ENCODE measurements at regions not wholly inside any gene's neighbourhood (a gene's known extent, or its start where the extent isn't known, plus 50 kb on each side); places are given as distances from the start of the nearest gene placed in this dataset.
"Not testable (repeated sequence)": the region's sequence is repeated elsewhere in the genome, so short reads cannot be mapped to it uniquely, and the experiment has no call there.

GRCh38 chr3:153829606-153830170, 291.5 kb upstream of the ARHGEF26 start:
- intact Hi-C loops (cut with DNase I): no loop called here
- no peak for DNase-seq (ENCODE audit: low spot score)

- no peak for DNase-seq (ENCODE audit: low spot score)
- intact Hi-C loops (cut with DNase I): no loop called here
Observed at GRCh38 chr3:153830552-153830951, 290.6 kb upstream of the ARHGEF26 start.

DNA sequence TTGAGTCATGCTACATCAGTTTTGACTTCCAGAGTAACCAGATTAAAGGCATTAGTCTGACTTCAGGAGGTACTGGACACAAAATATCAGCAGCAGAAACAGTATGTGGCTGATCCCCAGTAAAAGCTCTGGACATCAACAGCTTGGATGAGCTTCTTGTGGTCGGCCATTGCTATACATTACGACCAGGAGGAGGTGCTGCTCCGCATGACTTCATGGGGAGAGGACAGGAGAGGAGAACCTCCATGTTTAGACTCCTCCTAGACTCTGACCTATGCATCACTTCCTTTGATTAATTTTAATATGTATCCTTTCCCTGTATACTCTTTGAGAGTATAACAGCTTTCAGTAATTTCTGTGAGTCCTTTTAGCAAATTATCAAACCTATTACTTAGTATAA, 285.6 kb upstream of the ARHGEF26 start:
- no peak for DNase-seq (ENCODE audit: low spot score)
- intact Hi-C loops (cut with DNase I): no loop called here

GRCh38 chr3:153840487-153840886, 280.7 kb upstream of the ARHGEF26 start:
- intact Hi-C loops (cut with DNase I): no loop called here
- no peak for DNase-seq (ENCODE audit: low spot score)

GRCh38 chr3:153843994-153844393, 277.2 kb upstream of the ARHGEF26 start:
- no peak for DNase-seq (ENCODE audit: low spot score)
- intact Hi-C loops (cut with DNase I): no loop called here

GRCh38 chr3:153845311-153845710, 275.9 kb upstream of the ARHGEF26 start:
- intact Hi-C loops (cut with DNase I): no loop called here

GRCh38 chr3:153848702-153849101, 272.5 kb upstream of the ARHGEF26 start:
- intact Hi-C loops (cut with DNase I): no loop called here
- no peak for DNase-seq (ENCODE audit: low spot score)

More at GRCh38 chr3:153845311-153845710, 275.9 kb upstream of the ARHGEF26 start:
- no peak for DNase-seq (ENCODE audit: low spot score)

DNA sequence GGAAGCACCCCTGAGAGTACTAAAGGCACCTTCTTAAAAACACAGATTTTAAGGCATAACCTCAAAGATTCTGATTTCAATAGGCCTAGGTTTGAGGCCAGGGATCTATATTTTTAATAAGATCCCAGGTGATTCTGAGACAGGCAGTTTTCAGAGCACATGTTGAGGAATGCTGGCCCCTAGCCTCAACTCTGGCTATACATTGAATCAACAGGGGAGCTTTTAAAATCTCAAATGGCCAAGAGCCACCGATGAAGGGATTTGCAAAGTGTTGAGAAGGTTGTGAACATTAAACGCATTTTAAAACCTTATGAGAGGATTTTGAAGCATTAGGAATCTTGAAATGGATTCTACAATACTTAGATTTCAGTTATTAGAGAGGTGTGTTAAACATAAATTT, 268.8 kb upstream of the ARHGEF26 start:
- no peak for DNase-seq (ENCODE audit: low spot score)
- intact Hi-C loops (cut with DNase I): no loop called here

DNA sequence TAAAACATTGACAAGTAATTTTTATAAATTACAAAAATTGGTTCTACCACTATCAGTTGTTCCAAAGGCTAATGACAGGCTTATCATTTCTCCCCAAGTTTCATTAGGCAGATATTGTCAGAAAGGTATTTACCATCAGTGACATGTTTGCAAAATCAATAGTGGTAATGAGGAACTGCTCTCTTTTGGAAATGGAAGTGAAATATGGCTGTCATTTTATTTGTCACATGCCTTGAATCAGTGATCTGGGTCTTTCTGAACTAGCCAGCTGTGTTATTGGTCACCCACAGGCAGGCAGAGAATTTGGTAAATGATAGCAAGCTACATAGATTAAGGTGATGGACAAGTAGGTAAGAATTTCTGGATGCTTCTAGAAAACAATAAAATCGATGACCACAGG, 268.0 kb upstream of the ARHGEF26 start:
- intact Hi-C loops (cut with DNase I): no loop called here
- DNase-seq (ENCODE audit: low spot score): no peak

GRCh38 chr3:153855772-153856171, 265.4 kb upstream of the ARHGEF26 start:
- DNase-seq (ENCODE audit: low spot score): no peak
- intact Hi-C loops (cut with DNase I): no loop called here

GRCh38 chr3:153856932-153857331, 264.3 kb upstream of the ARHGEF26 start:
- no peak for DNase-seq (ENCODE audit: low spot score)

DNA sequence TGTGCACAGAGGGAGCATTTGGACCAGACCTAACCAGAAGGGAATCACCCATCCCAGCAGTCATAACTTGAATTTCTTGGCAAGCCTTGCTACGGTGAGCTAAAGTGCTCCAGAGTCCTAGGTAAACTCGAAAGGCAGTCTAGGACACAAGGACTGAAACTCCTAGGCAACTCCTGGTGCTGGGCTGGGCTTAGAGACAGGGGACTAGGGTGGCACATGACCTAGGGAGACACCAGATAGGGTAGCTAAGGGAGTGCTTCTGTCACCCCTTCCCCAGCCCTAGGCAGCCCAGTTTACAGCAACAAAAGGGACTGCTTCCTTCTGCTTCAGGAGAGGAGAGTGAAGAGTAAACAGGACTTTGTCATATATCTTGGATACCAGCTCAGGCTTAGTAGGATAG, 256.4 kb upstream of the ARHGEF26 start:
- intact Hi-C loops (cut with DNase I): no loop called here

More at GRCh38 chr3:153856932-153857331, 264.3 kb upstream of the ARHGEF26 start:
- intact Hi-C loops (cut with DNase I): no loop called here

GRCh38 chr3:153866901-153867300, 254.3 kb upstream of the ARHGEF26 start:
- intact Hi-C loops (cut with DNase I): no loop called here
- no peak for DNase-seq (ENCODE audit: low spot score)

More for the DNA sequence above, 256.4 kb upstream of the ARHGEF26 start:
- DNase-seq (ENCODE audit: low spot score): no peak

DNA sequence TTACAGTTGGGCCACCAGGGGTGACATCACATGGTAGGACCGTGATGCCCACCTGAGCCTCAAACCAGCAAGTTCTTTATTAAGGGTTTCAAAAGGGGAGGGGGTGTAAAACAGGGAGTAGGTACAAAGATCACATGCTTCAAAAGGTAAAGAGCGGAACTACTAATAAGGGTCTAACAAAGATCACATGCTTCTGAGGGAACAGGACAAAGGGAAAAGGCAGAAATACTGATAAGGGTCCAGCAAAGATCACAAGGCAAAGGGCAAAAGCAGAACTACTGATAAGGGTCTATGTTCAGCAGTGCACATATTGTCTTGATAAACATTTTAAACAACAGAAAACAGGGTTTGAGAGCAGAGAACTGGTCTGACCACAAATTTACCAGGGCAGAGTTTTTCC, 246.8 kb upstream of the ARHGEF26 start:
- DNase-seq (ENCODE audit: low spot score); intact Hi-C loops (cut with DNase I): not testable (repeated sequence)

DNA sequence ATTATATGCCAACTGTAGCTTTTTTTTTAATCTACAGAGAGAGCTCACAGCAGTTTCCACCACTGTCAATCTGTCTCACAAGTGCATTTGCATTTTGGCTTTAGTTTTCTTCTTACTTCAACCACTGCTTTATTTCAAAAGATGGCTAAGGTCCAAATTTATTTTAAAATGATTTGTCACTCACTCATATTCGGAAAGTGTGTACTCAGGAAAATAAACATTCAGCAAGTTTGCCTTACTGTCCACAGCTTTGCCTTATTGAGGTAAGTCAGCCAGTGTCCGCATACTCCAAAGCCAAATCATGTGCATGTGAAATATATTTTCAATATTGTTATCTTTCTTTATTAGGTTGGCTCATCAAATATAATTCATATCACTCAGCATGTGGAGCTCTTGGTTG, 240.7 kb upstream of the ARHGEF26 start:
- no peak for DNase-seq (ENCODE audit: low spot score)
- intact Hi-C loops (cut with DNase I): no loop called here

- intact Hi-C loops (cut with DNase I): no loop called here
Observed at GRCh38 chr3:153881201-153881600, 240.0 kb upstream of the ARHGEF26 start.

DNA sequence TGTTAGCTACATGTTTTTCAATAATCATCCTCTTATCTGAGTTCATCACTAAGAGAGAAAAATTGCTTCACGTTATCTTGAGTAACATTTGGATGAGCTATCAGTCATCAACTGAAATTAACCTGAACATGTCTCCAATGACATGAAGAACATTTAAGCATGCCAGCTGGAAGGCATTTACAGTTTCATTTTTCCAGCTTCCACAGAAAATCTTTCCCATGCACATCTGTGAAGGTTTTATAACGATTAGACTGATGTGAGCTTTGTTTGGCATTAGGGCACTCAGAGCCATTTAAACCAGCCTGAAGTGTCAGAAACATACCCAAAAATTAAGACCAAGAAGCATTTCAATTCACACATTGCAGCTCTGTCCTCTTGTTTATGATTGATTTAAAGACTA, 235.8 kb upstream of the ARHGEF26 start:
- no peak for DNase-seq (ENCODE audit: low spot score)
- intact Hi-C loops (cut with DNase I): no loop called here

More at GRCh38 chr3:153881201-153881600, 240.0 kb upstream of the ARHGEF26 start:
- no peak for DNase-seq (ENCODE audit: low spot score)

GRCh38 chr3:153889905-153890334, 231.3 kb upstream of the ARHGEF26 start:
- DNase-seq (ENCODE audit: low spot score): no peak
- intact Hi-C loops (cut with DNase I): no loop called here

GRCh38 chr3:153892126-153892525, 229.1 kb upstream of the ARHGEF26 start:
- intact Hi-C loops (cut with DNase I): no loop called here

GRCh38 chr3:153894857-153895256, 226.3 kb upstream of the ARHGEF26 start:
- no peak for DNase-seq (ENCODE audit: low spot score)
- intact Hi-C loops (cut with DNase I): no loop called here

More at GRCh38 chr3:153892126-153892525, 229.1 kb upstream of the ARHGEF26 start:
- no peak for DNase-seq (ENCODE audit: low spot score)

DNA sequence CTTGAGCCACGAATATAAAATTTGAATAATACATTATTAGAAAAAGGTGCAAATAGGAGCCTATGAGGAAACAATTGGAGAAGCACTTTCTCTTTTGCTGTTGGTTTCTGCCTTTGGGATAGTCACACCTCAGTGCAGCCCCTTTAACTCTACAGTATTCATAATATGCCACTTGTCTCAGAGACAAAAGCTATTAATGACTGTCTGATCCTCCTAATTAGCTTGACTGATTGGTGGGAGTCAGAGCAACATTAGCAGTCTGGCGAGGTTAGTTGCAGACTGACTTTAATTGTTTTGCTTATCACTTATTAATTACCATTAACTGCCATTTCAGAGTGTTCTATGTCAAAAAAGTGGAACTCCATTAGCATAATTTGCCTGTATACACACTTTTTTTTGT, 225.0 kb upstream of the ARHGEF26 start:
- no peak for DNase-seq (ENCODE audit: low spot score)
- intact Hi-C loops (cut with DNase I): no loop called here
